HepG2 (cell line): ENCODE measurements at regions not wholly inside any gene's neighbourhood (a gene's known extent, or its start where the extent isn't known, plus 50 kb on each side); places are given as distances from the start of the nearest gene placed in this dataset.

Experiments used
- ATAC-seq: fragments of 200-7000 bp; cut with Tn5 transposase; 3 replicates; pipeline ENCODE4 v1.9.1; 2020; ENCODE audit warnings: mild to moderate bottlenecking, moderate library complexity
- BruUV-seq: library from RNA; stranded (reverse); fragments of 400-500 nt; replicated peaks from 2 replicates; lab custom pipeline; 2021; lab: Mats Ljungman, UMichigan
- CTCF ChIA-PET: fragments of 300-600 bp; formaldehyde crosslinking; extraction: SDS; loops from one replicate; lab custom pipeline; 2021; ENCODE audit warnings: low total read pairs, inconsistent platforms, low intra/inter-chr PET ratio; lab: Yijun Ruan, JAX
- POLR2A ChIA-PET: fragments of 350-600 bp; sonication (Branson Sonifier 250); formaldehyde crosslinking; loops from one replicate; lab custom pipeline; 2020; ENCODE audit warnings: antibody characterized with exemption, inconsistent platforms; lab: Yijun Ruan, JAX
- DNase-seq: peaks from one replicate; pipeline ENCODE4 v3.0.0-alpha.2; 2015; ENCODE audit warnings: low spot score
- FAIRE-seq: peaks from 3 replicates; lab custom pipeline; 2011; peaks lifted over from hg19 to GRCh38; lab: Jason Lieb, UNC
- H2AFZ ChIP-seq: one replicate; pipeline ENCODE4 v1.6.1; 2011; ENCODE audit warnings: low read length, inconsistent platforms
- H3K27ac ChIP-seq: fragments of 300-600 bp; 3 replicates; pipeline ENCODE4 v1.8.0; 2011; ENCODE audit warnings: mixed run types, mild to moderate bottlenecking, mixed read lengths, low read length, inconsistent platforms; ENCODE audit not compliant: insufficient read depth; ENCODE audit errors: extremely low read length
- H3K27me3 ChIP-seq, 2 experiments: fragments of 200-600 bp in 1 of 2; 2 replicates in 1 of 2; 3 replicates in 1 of 2; pipeline versions ENCODE4 v1.6.0 to v1.8.0; 2011; ENCODE audit warnings: low read length in 2 of 2, mild to moderate bottlenecking in 2 of 2, moderate library complexity in 2 of 2, inconsistent platforms in 1 of 2; ENCODE audit not compliant: insufficient read depth in 2 of 2, control insufficient read depth in 1 of 2
- H3K36me3 ChIP-seq, 2 experiments: fragments of 200-600 bp in 1 of 2; replicated peaks in 1 of 2; 2 replicates in 1 of 2; 3 replicates in 1 of 2; pipeline versions ENCODE4 v1.5.1 to v1.8.0; 2011; ENCODE audit warnings: low read length in 2 of 2, inconsistent platforms in 1 of 2; ENCODE audit not compliant: insufficient read depth in 2 of 2, control insufficient read depth in 1 of 2
- H3K4me1 ChIP-seq: 2 replicates; pipeline ENCODE4 v1.5.1; 2012; ENCODE audit warnings: low read length, inconsistent platforms; ENCODE audit not compliant: insufficient read depth
- H3K4me2 ChIP-seq: 2 replicates; pipeline ENCODE4 v1.6.0; 2011; ENCODE audit warnings: low read depth, low read length, inconsistent platforms
- H3K4me3 ChIP-seq, 3 experiments: fragments of 200-600 bp in 1 of 3; sonication (generic), shearing (Covaris generic) in 1 of 3; replicated peaks in 1 of 3; 2 replicates each; pipeline ENCODE4 v1.5.1; 2011 to 2016; ENCODE audit warnings: low read length in 3 of 3, inconsistent platforms in 2 of 3, low read depth in 2 of 3, mild to moderate bottlenecking in 2 of 3, control low read depth in 1 of 3, mixed read lengths in 1 of 3; ENCODE audit not compliant: insufficient read depth in 1 of 3
- H3K79me2 ChIP-seq: one replicate; pipeline ENCODE4 v1.6.1; 2011; ENCODE audit warnings: low read length, inconsistent platforms; ENCODE audit not compliant: insufficient read depth
- H3K9ac ChIP-seq: 2 replicates; pipeline ENCODE4 v1.6.0; 2011; ENCODE audit warnings: mild to moderate bottlenecking, low read depth, low read length, inconsistent platforms; ENCODE audit not compliant: insufficient read depth
- H3K9me3 ChIP-seq: 2 replicates; pipeline ENCODE4 v1.5.1; 2012; ENCODE audit warnings: mild to moderate bottlenecking, low read length
- H4K20me1 ChIP-seq: 2 replicates; pipeline ENCODE4 v1.6.0; 2011; ENCODE audit warnings: inconsistent platforms, mild to moderate bottlenecking, low read length, moderate library complexity; ENCODE audit not compliant: insufficient read depth
- CENPX ChIP-seq: sonication (generic); formaldehyde crosslinking; IDR thresholded peaks from 2 replicates; pipeline ENCODE4 v1.9.0; 2021; ENCODE audit warnings: mild to moderate bottlenecking, missing genetic modification reagents, moderate library complexity
- CHD4 ChIP-seq: fragments of 200-600 bp; sonication (generic); IDR thresholded peaks from 2 replicates; pipeline ENCODE4 v1.7.0; 2017; ENCODE audit warnings: mild to moderate bottlenecking, low read length, borderline replicate concordance
- FOXP1 ChIP-seq, 2 experiments: fragments of 450-650 bp in 1 of 2; IDR thresholded peaks; 2 replicates each; pipeline ENCODE4 v1.6.1; 2017 to 2018; ENCODE audit warnings: antibody characterized with exemption in 1 of 2
- MXD4 ChIP-seq: IDR thresholded peaks from 2 replicates; pipeline ENCODE4 v1.6.1; 2016; ENCODE audit warnings: mild to moderate bottlenecking, missing biosample characterization, missing genetic modification reagents
- NPAS2 ChIP-seq: sonication (generic); formaldehyde crosslinking; IDR thresholded peaks from 2 replicates; pipeline ENCODE4 v1.8.0; 2022; ENCODE audit warnings: mild to moderate bottlenecking, missing genetic modification reagents, borderline replicate concordance
- ZBTB40 ChIP-seq, 2 experiments: fragments of 450-650 bp in 1 of 2; sonication (generic) in 1 of 2; formaldehyde crosslinking in 1 of 2; IDR thresholded peaks; 2 replicates each; pipeline versions ENCODE4 v1.6.1 to v1.8.0; 2016 to 2022; ENCODE audit warnings: antibody characterized with exemption in 1 of 2, mild to moderate bottlenecking in 1 of 2, missing genetic modification reagents in 1 of 2
- ZNF143 ChIP-seq: sonication (generic); formaldehyde crosslinking; IDR thresholded peaks from 2 replicates; pipeline ENCODE4 v1.4.0; 2020; ENCODE audit warnings: missing genetic modification reagents
- ZNF44 ChIP-seq: sonication (generic); formaldehyde crosslinking; IDR thresholded peaks from 2 replicates; pipeline ENCODE4 v1.5.1; 2020; ENCODE audit warnings: mild to moderate bottlenecking, missing genetic modification reagents
- ZNF441 ChIP-seq: sonication (generic); formaldehyde crosslinking; IDR thresholded peaks from 2 replicates; pipeline ENCODE4 v1.7.0; 2021; ENCODE audit warnings: missing genetic modification reagents, borderline replicate concordance
- ZSCAN22 ChIP-seq: sonication (generic); formaldehyde crosslinking; IDR thresholded peaks from 2 replicates; pipeline ENCODE4 v1.4.0; 2020; ENCODE audit warnings: mild to moderate bottlenecking, missing genetic modification reagents
- WGBS: methylation state at CpG from one replicate; pipeline ENCODE4 v1.1.6; 2017; ENCODE audit warnings: low lambda C conversion rate; 5-methylcytosine and 5-hydroxymethylcytosine counted together
- in situ Hi-C: cut with HindIII; loops from 2 replicates; pipeline ENCODE4 v1.10.0; 2017; ENCODE audit warnings: low pct_unique_long_range_greater_than_20kb; ENCODE audit not compliant: extremely low pct_ligation_motif_present
- intact Hi-C: fragments of 100-400 bp; cut with micrococcal nuclease; formaldehyde crosslinking; loops from one replicate; pipeline ENCODE4 v1.10.0; 2022; ENCODE audit not compliant: unreplicated experiment

DNA sequence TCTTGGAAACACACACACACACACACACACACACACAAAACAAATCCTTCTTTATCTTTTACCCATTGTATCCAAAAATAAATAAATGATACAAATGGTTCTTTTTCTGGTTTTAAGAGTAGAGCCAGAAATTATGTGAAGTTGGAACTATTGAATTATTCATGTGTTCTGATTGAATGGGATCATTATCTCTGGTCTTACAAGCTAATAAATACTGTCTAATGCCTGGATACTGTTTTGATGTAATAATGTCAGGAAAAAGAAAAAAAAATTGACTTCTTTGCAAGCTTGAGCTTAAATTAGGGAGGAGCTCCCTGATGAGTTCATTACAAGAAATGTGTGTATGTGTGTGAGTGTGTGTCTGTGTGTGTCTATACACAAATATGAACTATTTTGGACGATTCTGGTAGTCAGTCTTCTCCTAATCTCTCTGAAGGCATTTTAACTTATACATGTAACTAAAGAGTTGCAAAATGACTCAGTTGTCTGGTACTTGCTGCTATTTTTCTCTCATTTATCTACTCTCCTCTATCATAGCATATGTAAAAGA is 507.2 kb upstream of the AGTR1 start:
- no TSS peak for BruUV-seq
- CTCF ChIA-PET: no interaction called here
- ATAC-seq: no peak

More for the DNA sequence above, 507.2 kb upstream of the AGTR1 start:
- no peaks in the 10 kb centered on the region for H3K36me3 ChIP-seq
- TF ChIP-seq FOXP1 (IDR thresholded peaks at IDR 0.05) (no peak), FOXP1 (CRISPR knock-in tag; IDR thresholded peaks at IDR 0.05) (no peak), ZNF143 (CRISPR knock-in tag) (no peak), ZBTB40 (IDR thresholded peaks at IDR 0.05) (no peak), ZBTB40 (CRISPR knock-in tag; IDR thresholded peaks at IDR 0.05) (no peak), CENPX (no peak), ZSCAN22 (no peak), ZNF441 (CRISPR knock-in tag) (no peak), MXD4 (CRISPR knock-in tag) (no peak), CHD4 (no peak), NPAS2 (CRISPR knock-in tag) (no peak), ZNF44 (no peak)
- DNase-seq: no peak
- no peaks in the 10 kb centered on the region for H3K9me3 ChIP-seq
- H3K9ac ChIP-seq: no peak overlapping the region
- H3K4me3 ChIP-seq: no peak overlapping the region
- intact Hi-C loops: no loop called here
- H3K79me2 ChIP-seq: no peaks in the 10 kb centered on the region
- WGBS: 5% methylated on average over 1 of the region's 1 CpG
- no peaks in the 10 kb centered on the region for H3K27me3 ChIP-seq
- no peak overlapping the region for H2AFZ ChIP-seq
- no peaks in the 10 kb centered on the region for H3K4me1 ChIP-seq
- no peaks in the 10 kb centered on the region for H4K20me1 ChIP-seq
- no peak overlapping the region for H3K27ac ChIP-seq
- FAIRE-seq: no peak
- H3K4me2 ChIP-seq: no peak overlapping the region
- in situ Hi-C loops: no loop called here
- POLR2A ChIA-PET: no interaction called here
